ENCODE measurements at regions not wholly inside any gene's neighbourhood (a gene's known extent, or its start where the extent isn't known, plus 50 kb on each side); places are given as distances from the start of the nearest gene placed in this dataset.

- TF ChIP-seq CTCF (IDR thresholded peaks at IDR 0.05; ENCODE audit: low read depth, low read length) (no peak), EZH2phosphoT487 (IDR thresholded peaks at IDR 0.05; ENCODE audit: low read depth) (no peak)
These were observed 115.2 kb downstream of the SLC5A7 start for GRCh38 chr2:108101481-108101880.
